GM12875 (cell line): ENCODE measurements at regions not wholly inside any gene's neighbourhood (a gene's known extent, or its start where the extent isn't known, plus 50 kb on each side); places are given as distances from the start of the nearest gene placed in this dataset.

Experiments used
- H3K4me3 ChIP-seq: one replicate; pipeline ENCODE4 v1.5.1; 2011; ENCODE audit warnings: low read depth, low read length, control low read depth
- CTCF ChIP-seq: IDR thresholded peaks from 2 replicates; pipeline ENCODE4 v1.5.1; 2011; ENCODE audit warnings: low read depth, mild to moderate bottlenecking, control low read depth, inconsistent platforms, low read length, moderate library complexity, borderline replicate concordance; ENCODE audit not compliant: insufficient read depth

- TF ChIP-seq CTCF: no peak
- no peak overlapping the region for H3K4me3 ChIP-seq
These were observed 205.0 kb downstream of the TFEC start for GRCh38 chr7:115825456-115826115.

- no peak overlapping the region for H3K4me3 ChIP-seq
- no peak for TF ChIP-seq CTCF
These were observed 207.8 kb downstream of the TFEC start for GRCh38 chr7:115822801-115823200.

- TF ChIP-seq CTCF: no peak
- H3K4me3 ChIP-seq: no peak overlapping the region
These were observed 208.2 kb downstream of the TFEC start for GRCh38 chr7:115822380-115822779.

GRCh38 chr7:115816318-115816974 is 214.1 kb downstream of the TFEC start:
- no peak for TF ChIP-seq CTCF
- H3K4me3 ChIP-seq: no peak overlapping the region

GRCh38 chr7:115812794-115813193 is 217.8 kb downstream of the TFEC start:
- no peak for TF ChIP-seq CTCF
- no peak overlapping the region for H3K4me3 ChIP-seq

GRCh38 chr7:115805458-115805857 is 225.1 kb downstream of the TFEC start:
- TF ChIP-seq CTCF: no peak
- no peak overlapping the region for H3K4me3 ChIP-seq

GRCh38 chr7:115802415-115802814 is 228.1 kb downstream of the TFEC start:
- H3K4me3 ChIP-seq: no peak overlapping the region
- no peak for TF ChIP-seq CTCF
